Head of caudate nucleus (tissue), 42 donors: ENCODE measurements at regions not wholly inside any gene's neighbourhood (a gene's known extent, or its start where the extent isn't known, plus 50 kb on each side); places are given as distances from the start of the nearest gene placed in this dataset.
"Not testable (repeated sequence)": the region's sequence is repeated elsewhere in the genome, so short reads cannot be mapped to it uniquely, and the experiment has no call there.

Experiments
- DNase-seq, 42 donors: peaks; one replicate each; pipeline versions ENCODE4 v3.0.0 to v3.0.0-alpha.2; 2020 to 2021; ENCODE audit warnings: mixed read lengths in 7 of 42
- intact Hi-C: fragments of 100-400 bp; cut with DNase I; formaldehyde crosslinking; loops from one replicate; pipeline ENCODE4 v1.15.0; 2022

- no peak for DNase-seq
- intact Hi-C loops: no loop called here
Measured at GRCh38 chr2:65940856-65941255, 494.1 kb upstream of the MEIS1 start.

- DNase-seq: no peak
- intact Hi-C loops: no loop called here
Measured at GRCh38 chr2:65939687-65940086, 495.2 kb upstream of the MEIS1 start.

GRCh38 chr2:65937379-65938160 is 497.4 kb upstream of the MEIS1 start:
- DNase-seq: peak in 1 of 42 donors; percentile 4
- intact Hi-C loops: no loop called here

DNA sequence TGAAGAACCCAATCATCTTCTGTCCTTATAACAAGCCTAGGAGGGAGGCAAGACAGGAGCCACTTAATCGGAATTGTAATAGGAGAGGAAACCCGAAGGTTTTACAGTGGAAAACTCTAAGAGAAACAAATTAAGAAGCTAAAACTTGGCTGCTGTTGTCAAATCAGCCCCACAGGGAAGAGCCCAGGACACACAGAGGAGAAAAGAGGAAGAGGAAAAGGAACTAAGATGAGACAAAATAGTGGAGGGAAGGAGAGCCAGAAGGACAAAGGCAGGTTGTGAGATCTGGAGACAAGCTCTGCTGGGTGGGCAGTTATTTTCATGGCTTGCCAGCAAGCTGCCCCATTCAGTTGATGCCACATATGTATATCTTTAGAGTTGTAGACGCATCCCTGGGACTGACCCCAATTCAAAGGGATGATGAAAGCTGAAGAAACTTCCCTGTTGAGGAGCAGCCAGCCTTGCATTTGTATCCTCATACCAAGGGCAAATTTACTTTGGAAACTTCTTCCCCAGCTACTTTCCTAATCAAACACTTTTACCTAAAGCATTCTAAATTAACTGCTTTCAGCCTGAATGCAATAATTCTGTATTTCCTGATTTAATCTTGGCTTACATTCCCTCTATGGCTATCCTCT is 499.8 kb upstream of the MEIS1 start:
- intact Hi-C loops: no loop called here
- DNase-seq: peak in 1 of 42 donors; percentile 25

- DNase-seq: peak in 1 of 42 donors; percentile 16
- intact Hi-C loops: no loop called here
Measured at GRCh38 chr2:65932571-65932970, 500.2 kb upstream of the SPRED2 start.

DNA sequence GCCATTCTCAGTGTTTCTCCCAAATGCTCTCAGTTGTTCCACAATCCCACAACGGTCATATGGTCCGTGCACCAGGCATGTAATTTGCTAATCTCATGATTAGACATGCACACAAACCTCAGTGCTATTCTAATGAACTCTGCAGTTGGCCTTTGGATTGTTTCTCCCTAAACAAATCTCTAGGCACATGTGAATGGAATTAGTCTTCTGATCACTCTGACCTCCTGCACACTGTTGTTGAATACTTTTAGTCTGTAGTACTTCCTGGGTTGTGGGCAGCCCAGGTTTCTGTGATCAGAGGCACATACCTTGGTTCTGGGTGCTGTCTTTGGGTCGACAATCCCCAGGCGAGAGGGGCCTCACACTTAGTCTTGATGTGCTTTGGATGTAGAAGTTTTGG is 498.7 kb upstream of the SPRED2 start:
- peak in 1 of 42 donors; percentile 7 for DNase-seq
- intact Hi-C loops: no loop called here

DNA sequence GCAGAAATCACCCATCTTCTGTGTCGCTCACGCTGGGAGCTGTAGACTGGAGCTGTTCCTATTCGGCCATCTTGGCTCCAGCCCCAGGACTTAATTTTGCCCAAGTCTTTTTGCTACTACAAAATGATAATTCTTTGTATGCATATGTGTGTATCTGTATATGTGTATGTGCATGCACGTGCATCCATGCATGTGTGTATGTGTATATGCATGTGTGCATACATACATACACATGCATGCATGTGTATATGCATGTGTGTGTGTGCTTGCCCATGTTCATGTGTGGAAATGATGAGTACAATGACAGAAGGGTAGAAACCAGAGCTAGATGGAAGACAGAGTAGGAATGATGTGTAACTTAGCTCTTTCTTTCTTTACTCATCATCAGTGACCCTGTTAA is 497.9 kb upstream of the SPRED2 start:
- intact Hi-C loops: no loop called here
- peak in 1 of 42 donors; percentile 8 for DNase-seq

- DNase-seq, intact Hi-C loops: not testable (repeated sequence)
Measured at GRCh38 chr2:65929664-65930063, 497.3 kb upstream of the SPRED2 start.

DNA sequence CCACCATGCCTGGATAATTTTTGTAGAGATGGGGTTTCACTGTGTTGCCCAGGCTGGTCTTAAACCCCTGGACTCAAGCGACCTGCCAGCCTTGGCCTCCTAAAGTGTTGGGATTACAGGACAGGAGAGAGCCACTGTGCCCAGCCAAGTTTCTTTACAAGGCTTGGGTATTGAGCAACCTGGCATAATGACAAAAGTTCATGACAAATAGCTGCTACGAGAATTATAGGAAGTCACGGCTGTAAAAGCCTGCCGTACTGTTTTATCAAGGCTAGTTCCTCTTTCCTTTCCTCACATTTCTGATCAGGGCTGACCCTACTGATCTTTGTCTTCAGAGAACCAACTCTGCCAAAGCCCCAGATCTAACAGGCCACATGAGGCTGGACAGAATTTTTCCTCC is 490.4 kb upstream of the SPRED2 start:
- peak in 1 of 42 donors; percentile 37 for DNase-seq
- intact Hi-C loops: no loop called here

DNA sequence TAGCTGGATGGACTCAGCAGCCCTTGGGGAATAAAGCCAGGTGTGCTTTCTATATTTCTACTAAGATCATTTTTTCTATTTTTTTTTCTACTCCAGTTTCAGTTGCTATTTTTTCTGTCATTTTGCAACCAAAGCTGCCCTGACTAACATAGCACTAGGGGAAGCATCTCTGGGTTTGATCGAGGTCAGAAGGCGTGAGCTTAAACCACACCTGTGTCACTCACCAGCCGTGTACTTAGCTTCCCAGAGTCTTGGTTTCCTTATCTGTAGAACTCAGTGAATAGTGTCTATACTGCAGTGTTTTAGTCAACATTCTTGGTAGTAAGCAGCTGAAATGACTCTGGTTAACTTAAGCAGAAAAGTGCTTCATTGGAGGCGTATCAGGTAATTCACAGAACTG is 489.6 kb upstream of the SPRED2 start:
- no peak for DNase-seq
- intact Hi-C loops: no loop called here

DNA sequence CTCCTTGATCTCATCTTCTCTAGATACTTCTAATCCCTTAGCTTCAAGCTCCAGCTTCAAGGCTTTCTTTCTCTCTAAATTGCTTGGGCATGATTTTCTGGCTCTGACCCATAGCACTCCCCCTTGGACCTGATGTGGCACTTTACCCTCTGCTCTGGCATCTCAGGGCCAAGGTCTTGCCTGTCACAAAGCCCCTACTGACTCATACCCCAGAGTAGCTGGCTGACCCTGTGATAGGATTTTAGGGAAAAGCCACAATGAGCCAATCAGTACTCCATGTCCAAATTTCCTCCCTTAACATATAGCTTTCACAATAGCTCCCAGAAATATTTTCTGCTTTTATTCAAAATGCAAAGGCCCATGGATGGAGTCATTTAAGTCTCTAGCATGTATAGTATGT is 488.7 kb upstream of the SPRED2 start:
- DNase-seq: no peak
- intact Hi-C loops: no loop called here

DNA sequence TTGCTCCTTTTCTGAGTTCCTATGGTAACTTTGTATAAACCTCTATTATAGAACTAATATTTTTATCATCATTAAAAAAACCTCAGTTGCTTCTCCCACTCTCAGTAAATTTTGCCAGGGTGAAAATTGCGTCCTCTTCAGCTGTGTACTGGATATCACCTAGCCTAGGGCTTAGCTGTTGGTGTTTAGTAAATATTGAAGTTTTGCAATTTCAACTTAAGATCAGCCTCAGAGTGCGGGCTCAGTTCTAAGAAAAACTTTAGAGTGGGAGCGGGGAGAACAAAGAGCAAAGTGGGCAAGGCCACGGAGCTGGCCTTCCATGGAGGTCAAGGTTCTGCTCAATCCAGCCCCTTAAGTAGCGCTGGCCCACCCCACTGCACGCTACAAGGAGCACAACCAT is 488.3 kb upstream of the SPRED2 start:
- intact Hi-C loops: no loop called here
- no peak for DNase-seq

- intact Hi-C loops: no loop called here
- no peak for DNase-seq
Measured at GRCh38 chr2:65919550-65920188, 487.3 kb upstream of the SPRED2 start.

- no peak for DNase-seq
- intact Hi-C loops: no loop called here
Measured at GRCh38 chr2:65918760-65919187, 486.4 kb upstream of the SPRED2 start.

- no peak for DNase-seq
- intact Hi-C loops: no loop called here
Measured at GRCh38 chr2:65917986-65918385, 485.6 kb upstream of the SPRED2 start.

GRCh38 chr2:65916785-65917295 is 484.4 kb upstream of the SPRED2 start:
- intact Hi-C loops: no loop called here
- no peak for DNase-seq

GRCh38 chr2:65916177-65916576 is 483.8 kb upstream of the SPRED2 start:
- DNase-seq: no peak
- intact Hi-C loops: no loop called here

GRCh38 chr2:65915273-65915672 is 482.9 kb upstream of the SPRED2 start:
- intact Hi-C loops: no loop called here

DNA sequence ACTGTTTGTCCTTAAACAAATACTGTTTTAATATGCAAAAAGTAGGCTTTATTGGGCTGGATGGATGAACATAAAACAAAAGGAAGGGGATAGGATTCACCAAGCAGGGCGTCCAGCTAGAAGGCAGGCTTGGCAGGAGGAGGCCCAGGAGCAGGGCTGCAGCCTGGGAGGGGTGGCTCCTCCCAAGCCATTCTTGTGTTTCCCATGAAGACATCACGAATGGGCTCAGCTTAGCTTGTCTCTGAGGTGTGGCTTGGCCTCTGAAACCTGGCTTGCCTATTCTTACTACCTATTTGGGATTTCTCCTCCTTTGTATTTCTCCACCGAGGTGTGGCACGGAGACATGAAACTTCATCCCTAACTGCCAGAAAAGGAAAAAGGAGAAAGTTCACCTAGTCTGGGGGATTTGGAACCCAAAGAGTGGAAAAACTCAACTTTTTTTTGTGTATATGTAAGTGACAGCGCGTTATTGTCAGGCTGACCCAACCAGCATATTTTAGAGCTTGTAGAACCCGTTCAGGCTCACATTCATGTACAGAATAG is 481.9 kb upstream of the SPRED2 start:
- intact Hi-C loops: no loop called here
- DNase-seq: no peak

More at GRCh38 chr2:65915273-65915672, 482.9 kb upstream of the SPRED2 start:
- no peak for DNase-seq

GRCh38 chr2:65913813-65914212 is 481.4 kb upstream of the SPRED2 start:
- intact Hi-C loops: no loop called here

More at GRCh38 chr2:65913813-65914212, 481.4 kb upstream of the SPRED2 start:
- DNase-seq: no peak
